DOHH2 (cell line): ENCODE measurements at regions not wholly inside any gene's neighbourhood (a gene's known extent, or its start where the extent isn't known, plus 50 kb on each side); places are given as distances from the start of the nearest gene placed in this dataset.

Experiments
- H3F3A ChIP-seq: fragments of 200-600 bp; sonication (generic), shearing (Covaris generic); 2 replicates; pipeline ENCODE4 v1.6.0; 2016; ENCODE audit warnings: antibody characterized with exemption, mild to moderate bottlenecking; ENCODE audit not compliant: control insufficient read depth, insufficient read depth
- H3K27ac ChIP-seq: fragments of 200-600 bp; sonication (generic); 2 replicates; pipeline ENCODE4 v1.5.1; 2014; ENCODE audit warnings: low read depth, mild to moderate bottlenecking, low read length, moderate library complexity
- H3K27me3 ChIP-seq: fragments of 200-600 bp; sonication (generic); 2 replicates; pipeline ENCODE4 v1.6.1; 2014; ENCODE audit warnings: mild to moderate bottlenecking, low read length, mixed read lengths; ENCODE audit not compliant: control insufficient read depth
- H3K36me3 ChIP-seq: fragments of 200-600 bp; sonication (generic); 2 replicates; pipeline ENCODE4 v1.6.1; 2014; ENCODE audit warnings: mild to moderate bottlenecking, low read length, moderate library complexity, mixed read lengths; ENCODE audit not compliant: control insufficient read depth
- H3K4me1 ChIP-seq: fragments of 200-600 bp; sonication (generic); 2 replicates; pipeline ENCODE4 v1.6.1; 2014; ENCODE audit warnings: mild to moderate bottlenecking, low read length, mixed read lengths; ENCODE audit not compliant: control insufficient read depth
- H3K4me2 ChIP-seq: fragments of 200-600 bp; sonication (generic); 2 replicates; pipeline ENCODE4 v1.6.0; 2014; ENCODE audit warnings: mild to moderate bottlenecking, low read length, moderate library complexity
- H3K4me3 ChIP-seq: fragments of 200-600 bp; sonication (generic); 2 replicates; pipeline ENCODE4 v1.5.1; 2014; ENCODE audit warnings: mild to moderate bottlenecking, low read length, mixed read lengths
- H3K79me2 ChIP-seq: fragments of 200-600 bp; sonication (generic); 2 replicates; pipeline ENCODE4 v1.6.1; 2014; ENCODE audit warnings: mild to moderate bottlenecking, low read length, mixed read lengths; ENCODE audit not compliant: control insufficient read depth
- H3K9me2 ChIP-seq: fragments of 200-600 bp; sonication (generic); replicated peaks from 2 replicates; pipeline ENCODE4 v1.6.1; 2014; ENCODE audit warnings: mild to moderate bottlenecking, low read length, mixed read lengths; ENCODE audit not compliant: control insufficient read depth
- H3K9me3 ChIP-seq: fragments of 200-600 bp; sonication (generic); 2 replicates; pipeline ENCODE4 v1.6.1; 2014; ENCODE audit warnings: antibody characterized with exemption, low read length, mixed read lengths; ENCODE audit not compliant: control insufficient read depth, insufficient read depth
- H4K20me1 ChIP-seq: fragments of 200-600 bp; sonication (generic); 2 replicates; pipeline ENCODE4 v1.6.0; 2014; ENCODE audit warnings: low read depth, mild to moderate bottlenecking, antibody characterized with exemption, low read length, moderate library complexity; ENCODE audit not compliant: control insufficient read depth, insufficient read depth
- EZH2phosphoT487 ChIP-seq: fragments of 200-600 bp; sonication (generic); IDR thresholded peaks from 2 replicates; pipeline ENCODE4 v1.6.1; 2017; ENCODE audit warnings: borderline replicate concordance, mild to moderate bottlenecking, antibody characterized with exemption, low read length, moderate library complexity, mixed read lengths
- TF ChIP-seq, protein P1 (sequence below): fragments of 200-600 bp; sonication (generic); IDR thresholded peaks from one replicate; pipeline ENCODE4 v1.5.1; 2014; ENCODE audit warnings: antibody characterized with exemption, mild to moderate bottlenecking, low read depth, low read length; ENCODE audit not compliant: poor library complexity, severe bottlenecking

DNA sequence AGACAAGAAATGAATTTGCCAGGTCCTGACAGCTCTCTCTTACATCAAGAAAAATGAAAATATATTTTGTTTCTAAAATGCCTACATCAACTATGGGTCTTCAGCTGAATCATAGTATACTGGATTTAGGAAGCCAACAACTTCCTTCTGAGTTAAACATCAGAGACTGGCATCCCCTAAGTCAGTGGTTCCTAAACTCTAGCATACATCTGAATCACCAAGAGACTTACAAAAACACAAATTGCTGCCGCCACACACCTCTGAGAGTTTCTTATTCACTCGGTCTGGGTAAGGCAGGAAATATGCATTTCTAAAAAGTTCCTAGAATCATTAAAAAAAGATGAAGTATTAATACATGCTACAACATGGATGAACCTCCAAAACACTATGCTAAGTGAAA, 60.4 kb upstream of the TMEM252 start:
- H3K9me3 ChIP-seq = no peaks in the 10 kb centered on the region
- no peaks in the 10 kb centered on the region for H3K36me3 ChIP-seq
- 0 out of 2 replicates have a peak, but pooled peaks cover 3% of the 10 kb centered on the region for H3F3A ChIP-seq
- peaks cover 23% of the 10 kb centered on the region for H3K4me1 ChIP-seq
- no peaks in the 10 kb centered on the region for H3K9me2 ChIP-seq
- H3K4me3 ChIP-seq = no peak overlapping the region
- no peaks in the 10 kb centered on the region for H3K27me3 ChIP-seq
- H4K20me1 ChIP-seq = no peaks in the 10 kb centered on the region
- H3K4me2 ChIP-seq = no peak overlapping the region
- TF ChIP-seq EZH2phosphoT487 = no peak
- TF ChIP-seq, protein P1, sequence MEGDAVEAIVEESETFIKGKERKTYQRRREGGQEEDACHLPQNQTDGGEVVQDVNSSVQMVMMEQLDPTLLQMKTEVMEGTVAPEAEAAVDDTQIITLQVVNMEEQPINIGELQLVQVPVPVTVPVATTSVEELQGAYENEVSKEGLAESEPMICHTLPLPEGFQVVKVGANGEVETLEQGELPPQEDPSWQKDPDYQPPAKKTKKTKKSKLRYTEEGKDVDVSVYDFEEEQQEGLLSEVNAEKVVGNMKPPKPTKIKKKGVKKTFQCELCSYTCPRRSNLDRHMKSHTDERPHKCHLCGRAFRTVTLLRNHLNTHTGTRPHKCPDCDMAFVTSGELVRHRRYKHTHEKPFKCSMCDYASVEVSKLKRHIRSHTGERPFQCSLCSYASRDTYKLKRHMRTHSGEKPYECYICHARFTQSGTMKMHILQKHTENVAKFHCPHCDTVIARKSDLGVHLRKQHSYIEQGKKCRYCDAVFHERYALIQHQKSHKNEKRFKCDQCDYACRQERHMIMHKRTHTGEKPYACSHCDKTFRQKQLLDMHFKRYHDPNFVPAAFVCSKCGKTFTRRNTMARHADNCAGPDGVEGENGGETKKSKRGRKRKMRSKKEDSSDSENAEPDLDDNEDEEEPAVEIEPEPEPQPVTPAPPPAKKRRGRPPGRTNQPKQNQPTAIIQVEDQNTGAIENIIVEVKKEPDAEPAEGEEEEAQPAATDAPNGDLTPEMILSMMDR = no peak
- H3K27ac ChIP-seq = no peak overlapping the region
- H3K79me2 ChIP-seq = no peaks in the 10 kb centered on the region

DNA sequence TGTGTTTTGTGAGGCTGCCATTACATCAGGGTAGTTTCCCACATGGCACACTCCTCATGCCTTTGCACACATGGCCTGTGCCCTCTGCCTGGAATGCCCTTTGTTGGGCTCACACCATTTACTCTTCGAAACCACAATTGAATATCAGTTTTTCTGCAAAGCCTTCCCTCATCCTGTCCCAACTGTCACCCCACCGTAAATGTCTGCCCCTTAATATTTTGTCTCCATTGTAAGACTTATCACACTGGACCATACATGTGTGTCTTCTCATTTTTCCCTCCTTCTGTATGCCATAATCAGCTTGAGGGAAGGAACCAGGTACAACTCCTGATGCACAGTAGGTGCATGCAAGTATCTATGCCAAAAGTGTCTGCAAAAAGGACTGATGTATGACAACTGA, 62.7 kb upstream of the TMEM252 start:
- Histone ChIP-seq H3K27me3 (no peaks in the 10 kb centered on the region), H3K4me1 (peaks cover 2% of the 10 kb centered on the region), H3K4me2 (no peak overlapping the region), H4K20me1 (no peaks in the 10 kb centered on the region), H3K9me3 (no peaks in the 10 kb centered on the region), H3K4me3 (no peak overlapping the region), H3K36me3 (no peaks in the 10 kb centered on the region), H3K27ac (no peak overlapping the region), H3F3A (no peaks in the 10 kb centered on the region), H3K79me2 (no peaks in the 10 kb centered on the region), H3K9me2 (no peaks in the 10 kb centered on the region)
- no peak for TF ChIP-seq EZH2phosphoT487
- TF ChIP-seq, protein P1 = no peak

DNA sequence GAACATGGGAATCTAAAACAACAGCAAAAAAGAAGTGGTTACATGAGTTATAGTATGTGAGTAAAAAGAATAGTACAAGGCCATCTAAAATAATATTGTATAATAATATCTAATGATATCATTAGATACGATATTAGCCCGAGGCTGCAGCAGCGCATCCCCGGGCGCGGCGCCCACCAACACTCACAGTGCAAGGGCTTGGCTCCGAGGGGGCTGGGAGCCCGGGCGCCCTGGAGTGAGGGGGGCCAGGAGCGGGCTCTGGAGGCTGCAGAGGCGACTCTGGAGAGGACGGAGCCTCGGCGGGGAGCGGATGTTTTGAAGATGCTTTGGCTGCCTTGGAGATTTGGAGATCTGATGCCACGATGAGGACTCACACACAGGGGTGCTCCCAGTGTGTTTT, 68.1 kb upstream of the TMEM252 start:
- Histone ChIP-seq H3K4me3 (no peak overlapping the region), H3K79me2 (no peaks in the 10 kb centered on the region), H3K27me3 (no peaks in the 10 kb centered on the region), H3K9me3 (no peaks in the 10 kb centered on the region), H3K27ac (no peak overlapping the region), H3K36me3 (no peaks in the 10 kb centered on the region), H3K4me2 (no peak overlapping the region), H3K9me2 (no peaks in the 10 kb centered on the region), H3F3A (no peaks in the 10 kb centered on the region), H4K20me1 (no peaks in the 10 kb centered on the region), H3K4me1 (no peaks in the 10 kb centered on the region)
- no peak for TF ChIP-seq EZH2phosphoT487
- TF ChIP-seq, protein P1 = no peak

DNA sequence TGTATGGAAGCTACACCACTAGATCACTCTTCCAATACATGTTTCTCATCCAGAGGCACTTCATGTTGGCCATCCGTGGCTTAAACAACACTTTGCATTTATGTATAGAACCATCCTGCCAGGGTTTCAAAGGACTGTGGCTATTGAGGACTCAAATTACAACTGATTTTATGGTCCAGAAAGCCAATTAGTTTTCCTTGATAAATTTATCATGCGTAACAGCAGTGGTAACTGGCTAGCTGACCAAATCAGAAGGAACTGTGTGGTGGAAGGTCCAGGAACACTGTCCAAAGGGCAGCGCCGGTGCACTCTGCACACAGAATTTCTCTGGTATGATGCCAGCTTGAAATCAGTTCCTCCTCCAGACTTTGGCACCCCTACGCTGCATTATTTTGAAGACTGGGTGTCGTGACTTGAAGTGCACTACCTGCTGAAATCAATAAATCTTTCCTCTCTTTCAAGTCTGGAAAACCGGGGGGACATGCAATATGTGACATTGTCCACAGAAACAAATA, 69.3 kb upstream of the TMEM252 start:
- no peaks in the 10 kb centered on the region for H3K36me3 ChIP-seq
- no peak overlapping the region for H3K4me2 ChIP-seq
- no peaks in the 10 kb centered on the region for H3K4me1 ChIP-seq
- no peaks in the 10 kb centered on the region for H3K9me3 ChIP-seq
- H3K79me2 ChIP-seq = no peaks in the 10 kb centered on the region
- no peak for TF ChIP-seq EZH2phosphoT487
- TF ChIP-seq, protein P1 = no peak
- no peak overlapping the region for H3K4me3 ChIP-seq
- no peaks in the 10 kb centered on the region for H4K20me1 ChIP-seq
- H3F3A ChIP-seq = no peaks in the 10 kb centered on the region
- H3K9me2 ChIP-seq = no peaks in the 10 kb centered on the region
- H3K27ac ChIP-seq = no peak overlapping the region
- no peaks in the 10 kb centered on the region for H3K27me3 ChIP-seq
